OCI-LY7 (cell line): ENCODE measurements at regions not wholly inside any gene's neighbourhood (a gene's known extent, or its start where the extent isn't known, plus 50 kb on each side); places are given as distances from the start of the nearest gene placed in this dataset.

Experiments used
- EZH2phosphoT487 ChIP-seq: fragments of 200-600 bp; sonication (generic); IDR thresholded peaks from 2 replicates; pipeline ENCODE4 v1.6.1; 2018; ENCODE audit warnings: low read depth, borderline replicate concordance, mild to moderate bottlenecking, mixed run types, antibody characterized with exemption, low read length, moderate library complexity, mixed read lengths
- TF ChIP-seq, protein P1 (sequence below): fragments of 200-600 bp; sonication (generic); conservative IDR thresholded peaks from 2 replicates; pipeline ENCODE4 v1.5.1; 2014; ENCODE audit warnings: mild to moderate bottlenecking, antibody characterized with exemption, low read length, moderate library complexity, mixed read lengths

DNA sequence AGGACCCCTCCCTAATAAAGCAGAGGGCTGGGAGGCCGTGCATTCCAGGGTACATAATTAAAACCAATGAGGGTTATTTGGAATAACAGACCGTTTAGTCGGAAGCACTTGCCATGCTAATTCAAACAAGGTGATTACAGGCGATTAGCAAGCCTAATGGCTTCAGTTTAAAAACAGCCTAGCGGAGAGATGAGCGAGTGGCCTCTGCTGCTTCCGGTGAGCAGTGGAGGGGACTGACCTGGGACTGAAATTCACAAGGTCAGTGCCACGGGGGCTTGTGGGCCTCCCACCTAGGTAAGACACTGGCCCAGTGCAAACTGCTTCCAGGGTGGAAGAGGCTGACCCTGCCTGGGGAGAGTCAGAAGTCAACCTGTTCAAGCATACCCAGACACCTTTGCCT lies 56.8 kb upstream of the ALX4 start:
- TF ChIP-seq, protein P1, sequence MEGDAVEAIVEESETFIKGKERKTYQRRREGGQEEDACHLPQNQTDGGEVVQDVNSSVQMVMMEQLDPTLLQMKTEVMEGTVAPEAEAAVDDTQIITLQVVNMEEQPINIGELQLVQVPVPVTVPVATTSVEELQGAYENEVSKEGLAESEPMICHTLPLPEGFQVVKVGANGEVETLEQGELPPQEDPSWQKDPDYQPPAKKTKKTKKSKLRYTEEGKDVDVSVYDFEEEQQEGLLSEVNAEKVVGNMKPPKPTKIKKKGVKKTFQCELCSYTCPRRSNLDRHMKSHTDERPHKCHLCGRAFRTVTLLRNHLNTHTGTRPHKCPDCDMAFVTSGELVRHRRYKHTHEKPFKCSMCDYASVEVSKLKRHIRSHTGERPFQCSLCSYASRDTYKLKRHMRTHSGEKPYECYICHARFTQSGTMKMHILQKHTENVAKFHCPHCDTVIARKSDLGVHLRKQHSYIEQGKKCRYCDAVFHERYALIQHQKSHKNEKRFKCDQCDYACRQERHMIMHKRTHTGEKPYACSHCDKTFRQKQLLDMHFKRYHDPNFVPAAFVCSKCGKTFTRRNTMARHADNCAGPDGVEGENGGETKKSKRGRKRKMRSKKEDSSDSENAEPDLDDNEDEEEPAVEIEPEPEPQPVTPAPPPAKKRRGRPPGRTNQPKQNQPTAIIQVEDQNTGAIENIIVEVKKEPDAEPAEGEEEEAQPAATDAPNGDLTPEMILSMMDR, result no peak
- TF ChIP-seq EZH2phosphoT487, result no peak
